OCI-LY7 (cell line): ENCODE measurements at regions not wholly inside any gene's neighbourhood (a gene's known extent, or its start where the extent isn't known, plus 50 kb on each side); places are given as distances from the start of the nearest gene placed in this dataset.

Experiments used
- BruUV-seq: library from RNA; stranded (reverse); fragments of 400-500 nt; replicated peaks from 2 replicates; lab custom pipeline; 2021; lab: Mats Ljungman, UMichigan
- CTCF ChIA-PET: fragments of 300-600 bp; sonication (Branson Sonifier 250); formaldehyde crosslinking; loops from one replicate; lab custom pipeline; 2022; ENCODE audit warnings: antibody characterized with exemption; ENCODE audit not compliant: unreplicated experiment; lab: Charles Lee
- POLR2A ChIA-PET: fragments of 300-600 bp; sonication (Branson Sonifier 250); formaldehyde crosslinking; loops from one replicate; lab custom pipeline; 2022; ENCODE audit warnings: antibody characterized with exemption; lab: Charles Lee
- DNase-seq: peaks from one replicate; pipeline ENCODE4 v3.0.0-alpha.2; 2015; ENCODE audit warnings: low spot score
- H2AFZ ChIP-seq: fragments of 200-600 bp; sonication (generic), shearing (Covaris generic); 2 replicates; pipeline ENCODE4 v1.6.1; 2014; ENCODE audit warnings: mild to moderate bottlenecking, antibody characterized with exemption, low read length, moderate library complexity
- H3K27ac ChIP-seq: fragments of 200-600 bp; sonication (generic); 2 replicates; pipeline ENCODE4 v1.5.1; 2014; ENCODE audit warnings: mixed run types, low read depth, mild to moderate bottlenecking, moderate library complexity, low read length, inconsistent platforms; ENCODE audit not compliant: poor library complexity, severe bottlenecking
- H3K36me3 ChIP-seq: fragments of 200-600 bp; sonication (generic); 2 replicates; pipeline ENCODE4 v1.6.1; 2014; ENCODE audit warnings: mild to moderate bottlenecking, antibody characterized with exemption, low read length, moderate library complexity, mixed read lengths; ENCODE audit not compliant: insufficient read depth
- H3K4me1 ChIP-seq: fragments of 200-600 bp; sonication (generic); 2 replicates; pipeline ENCODE4 v1.5.1; 2014; ENCODE audit warnings: mild to moderate bottlenecking, low read length; ENCODE audit not compliant: insufficient read depth, poor library complexity, severe bottlenecking
- H3K4me2 ChIP-seq: fragments of 200-600 bp; sonication (generic); 2 replicates; pipeline ENCODE4 v1.6.1; 2014; ENCODE audit warnings: mild to moderate bottlenecking, low read length
- H3K4me3 ChIP-seq: fragments of 200-600 bp; sonication (generic); 2 replicates; pipeline ENCODE4 v1.5.1; 2014; ENCODE audit warnings: mild to moderate bottlenecking, low read depth, low read length; ENCODE audit not compliant: poor library complexity, severe bottlenecking
- H3K79me2 ChIP-seq: fragments of 200-600 bp; sonication (generic); 2 replicates; pipeline ENCODE4 v1.6.1; 2016; ENCODE audit warnings: low read depth, mild to moderate bottlenecking, low read length, moderate library complexity, mixed read lengths; ENCODE audit not compliant: insufficient read depth
- H3K9me2 ChIP-seq: fragments of 200-600 bp; sonication (generic); 2 replicates; pipeline ENCODE4 v1.6.1; 2016; ENCODE audit warnings: mild to moderate bottlenecking, low read length, mixed read lengths; ENCODE audit not compliant: insufficient read depth
- H3K9me3 ChIP-seq: fragments of 200-600 bp; sonication (generic); 2 replicates; pipeline ENCODE4 v1.6.1; 2014; ENCODE audit warnings: mild to moderate bottlenecking, mixed run types, low read length, mixed read lengths
- H4K20me1 ChIP-seq: fragments of 200-600 bp; sonication (generic); 2 replicates; pipeline ENCODE4 v1.6.1; 2014; ENCODE audit warnings: mild to moderate bottlenecking, antibody characterized with exemption, low read length, moderate library complexity, mixed read lengths; ENCODE audit not compliant: insufficient read depth
- CTCF ChIP-seq: fragments of 200-600 bp; sonication (generic); conservative IDR thresholded peaks from 2 replicates; pipeline ENCODE4 v1.5.1; 2014; ENCODE audit warnings: mild to moderate bottlenecking, antibody characterized with exemption, low read length, moderate library complexity, mixed read lengths
- EZH2phosphoT487 ChIP-seq: fragments of 200-600 bp; sonication (generic); IDR thresholded peaks from 2 replicates; pipeline ENCODE4 v1.6.1; 2018; ENCODE audit warnings: low read depth, borderline replicate concordance, mild to moderate bottlenecking, mixed run types, antibody characterized with exemption, low read length, moderate library complexity, mixed read lengths
- intact Hi-C: fragments of 100-400 bp; cut with micrococcal nuclease; formaldehyde crosslinking; loops from one replicate; pipeline ENCODE4 v1.10.0; 2022; ENCODE audit not compliant: unreplicated experiment

- no peak overlapping the region for H3K4me3 ChIP-seq
- ChIA-PET CTCF (no interaction called here), POLR2A (interaction anchor here (0.5 kb wide), 1 partner anchor 146 kb away, joined by 4 read pairs; no protein-coding TSS in a partner anchor)
- no peaks in the 10 kb centered on the region for H3K79me2 ChIP-seq
- H3K27ac ChIP-seq = no peak overlapping the region
- no peak for TF ChIP-seq CTCF
- TF ChIP-seq EZH2phosphoT487 = no peak
- no peak overlapping the region for H2AFZ ChIP-seq
- no peak for DNase-seq
- no TSS peak for BruUV-seq
- no peaks in the 10 kb centered on the region; the same call in 1 of the 2 replicates for H3K9me3 ChIP-seq
- H4K20me1 ChIP-seq = no peaks in the 10 kb centered on the region
- H3K4me1 ChIP-seq = no peaks in the 10 kb centered on the region
- no peak overlapping the region for H3K4me2 ChIP-seq
- intact Hi-C loops = no loop called here
- H3K9me2 ChIP-seq = no peaks in the 10 kb centered on the region
- H3K36me3 ChIP-seq = no peaks in the 10 kb centered on the region
Observed at GRCh38 chr1:101338714-101339430, 102.1 kb downstream of the S1PR1 start.

GRCh38 chr1:101344745-101345144 lies 107.9 kb downstream of the S1PR1 start:
- H3K4me1 ChIP-seq = no peaks in the 10 kb centered on the region
- DNase-seq = no peak
- TF ChIP-seq CTCF = no peak
- no peak for TF ChIP-seq EZH2phosphoT487
- no TSS peak for BruUV-seq
- H2AFZ ChIP-seq = no peak overlapping the region
- intact Hi-C loops = no loop called here
- no peak overlapping the region for H3K4me3 ChIP-seq
- H3K4me2 ChIP-seq = no peak overlapping the region
- H3K9me3 ChIP-seq = no peaks in the 10 kb centered on the region
- H4K20me1 ChIP-seq = no peaks in the 10 kb centered on the region
- H3K9me2 ChIP-seq = no peaks in the 10 kb centered on the region
- ChIA-PET CTCF (no interaction called here), POLR2A (interaction anchor here (1.4 kb wide), 1 partner anchor 35 kb away, joined by 4 read pairs; no protein-coding TSS in a partner anchor)
- H3K27ac ChIP-seq = no peak overlapping the region
- no peaks in the 10 kb centered on the region for H3K36me3 ChIP-seq
- H3K79me2 ChIP-seq = no peaks in the 10 kb centered on the region

GRCh38 chr1:101346419-101346818 lies 109.6 kb downstream of the S1PR1 start:
- no peak overlapping the region for H3K4me3 ChIP-seq

More at GRCh38 chr1:101346419-101346818, 109.6 kb downstream of the S1PR1 start:
- intact Hi-C loops = no loop called here
- no peak overlapping the region for H2AFZ ChIP-seq
- H4K20me1 ChIP-seq = no peaks in the 10 kb centered on the region
- TF ChIP-seq EZH2phosphoT487 (no peak), CTCF (no peak)
- no TSS peak for BruUV-seq
- H3K36me3 ChIP-seq = no peaks in the 10 kb centered on the region
- ChIA-PET CTCF (no interaction called here), POLR2A (no interaction called here)
- no peaks in the 10 kb centered on the region for H3K79me2 ChIP-seq
- H3K9me2 ChIP-seq = no peaks in the 10 kb centered on the region
- no peaks in the 10 kb centered on the region for H3K4me1 ChIP-seq
- DNase-seq = no peak
- H3K9me3 ChIP-seq = no peaks in the 10 kb centered on the region
- H3K27ac ChIP-seq = no peak overlapping the region
- H3K4me2 ChIP-seq = no peak overlapping the region
